Ovary (tissue), 7 donors: ENCODE measurements at regions not wholly inside any gene's neighbourhood (a gene's known extent, or its start where the extent isn't known, plus 50 kb on each side); places are given as distances from the start of the nearest gene placed in this dataset.

ENCODE experiments used
- DNase-seq, 5 donors: peaks; one replicate each; pipeline ENCODE4 v3.0.0-alpha.2; 2019 to 2020
- H3K27ac ChIP-seq, 2 donors: fragments of 200-600 bp; one replicate each; pipeline versions ENCODE4 v1.5.1 to v1.8.0; 2019 to 2022
- H3K27me3 ChIP-seq: fragments of 200-600 bp; one replicate; pipeline ENCODE4 v1.8.0; 2022
- H3K36me3 ChIP-seq: fragments of 200-600 bp; sonication (generic); one replicate; pipeline ENCODE4 v1.5.1; 2019
- H3K4me1 ChIP-seq: one replicate; pipeline ENCODE4 v1.8.1; 2013; ENCODE audit warnings: mild to moderate bottlenecking, moderate library complexity; ENCODE audit not compliant: insufficient read depth
- H3K4me3 ChIP-seq: fragments of 200-600 bp; sonication (generic); one replicate; pipeline ENCODE4 v1.5.1; 2017
- H3K9me3 ChIP-seq, 2 donors: fragments of 200-600 bp in 1 of 2; sonication (generic) in 1 of 2; one replicate each; pipeline versions ENCODE4 v1.5.1 to v1.8.1; 2013 to 2019; ENCODE audit warnings: mild to moderate bottlenecking in 1 of 2, moderate library complexity in 1 of 2
- EP300 ChIP-seq: sonication (generic); formaldehyde crosslinking; IDR thresholded peaks from one replicate; pipeline ENCODE4 v1.6.1; 2017; ENCODE audit warnings: antibody characterized with exemption
- POLR2A ChIP-seq: fragments of 450-650 bp; IDR thresholded peaks from one replicate; pipeline ENCODE4 v1.6.1; 2017; ENCODE audit warnings: antibody characterized with exemption, mild to moderate bottlenecking, moderate library complexity
- WGBS, 3 donors: extraction: QIAGEN DNeasy Blood & Tissue Kit in 1 of 3; methylation state at CpG; one replicate each; pipeline versions ENCODE4 v1.1.5 to v1.1.7; 2013 to 2017; 5-methylcytosine and 5-hydroxymethylcytosine counted together
- intact Hi-C, 4 donors: fragments of 100-400 bp; cut with DNase I; formaldehyde crosslinking; loops; one replicate each; pipeline versions ENCODE4 v1.11.0 to v1.15.1; 2022 to 2023
- TF ChIP-seq, protein P1 (sequence below), 3 donors: fragments of 450-650 bp in 2 of 3; fragments of 200-600 bp in 1 of 3; IDR thresholded peaks; one replicate each; pipeline versions ENCODE4 v1.5.1 to v1.8.0; 2016 to 2022; ENCODE audit warnings: antibody characterized with exemption in 3 of 3, mild to moderate bottlenecking in 1 of 3
- donor health status: DM: no; HTN: no; CAD: no; lungs with moderate emphysema.
- donor health status: DM: no; HTN: no; CAD: no.
- donor health status: Bipolar disorder and iron deficiency.
- donor health status: DM: no; HTN: no; CAD: no.
- donor health status: DM: yes; HTN: yes; CAD: no.

DNA sequence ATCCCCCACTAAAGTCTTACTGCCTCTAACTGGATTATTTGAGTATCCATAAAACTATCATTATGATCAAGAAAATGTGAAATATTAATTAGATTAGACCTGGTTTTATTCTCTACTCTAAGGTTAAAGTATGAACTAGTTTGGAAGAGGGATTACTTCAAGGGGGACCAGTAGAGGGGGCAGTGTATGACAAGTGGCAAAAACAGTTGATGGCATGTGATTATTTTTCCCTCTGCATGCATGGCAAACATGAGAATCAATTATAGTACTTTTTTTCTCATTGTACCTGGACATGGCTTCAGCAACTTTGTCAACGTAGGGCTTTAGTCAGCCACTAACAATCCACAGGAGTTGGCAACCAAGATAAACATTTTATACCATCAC, 145.0 kb upstream of the SLC38A2 start:
- Histone ChIP-seq H3K36me3 (no peaks in the 10 kb centered on the region), H3K27me3 (no peaks in the 10 kb centered on the region), H3K27ac (peak overlapping the region in 1 of 2 donors; percentile 56), H3K4me3 (no peak overlapping the region), H3K4me1 (peaks cover 30% of the 10 kb centered on the region), H3K9me3 (no peaks in the 10 kb centered on the region)
- no peak for DNase-seq
- TF ChIP-seq, protein P1, sequence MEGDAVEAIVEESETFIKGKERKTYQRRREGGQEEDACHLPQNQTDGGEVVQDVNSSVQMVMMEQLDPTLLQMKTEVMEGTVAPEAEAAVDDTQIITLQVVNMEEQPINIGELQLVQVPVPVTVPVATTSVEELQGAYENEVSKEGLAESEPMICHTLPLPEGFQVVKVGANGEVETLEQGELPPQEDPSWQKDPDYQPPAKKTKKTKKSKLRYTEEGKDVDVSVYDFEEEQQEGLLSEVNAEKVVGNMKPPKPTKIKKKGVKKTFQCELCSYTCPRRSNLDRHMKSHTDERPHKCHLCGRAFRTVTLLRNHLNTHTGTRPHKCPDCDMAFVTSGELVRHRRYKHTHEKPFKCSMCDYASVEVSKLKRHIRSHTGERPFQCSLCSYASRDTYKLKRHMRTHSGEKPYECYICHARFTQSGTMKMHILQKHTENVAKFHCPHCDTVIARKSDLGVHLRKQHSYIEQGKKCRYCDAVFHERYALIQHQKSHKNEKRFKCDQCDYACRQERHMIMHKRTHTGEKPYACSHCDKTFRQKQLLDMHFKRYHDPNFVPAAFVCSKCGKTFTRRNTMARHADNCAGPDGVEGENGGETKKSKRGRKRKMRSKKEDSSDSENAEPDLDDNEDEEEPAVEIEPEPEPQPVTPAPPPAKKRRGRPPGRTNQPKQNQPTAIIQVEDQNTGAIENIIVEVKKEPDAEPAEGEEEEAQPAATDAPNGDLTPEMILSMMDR (IDR thresholded peaks at IDR 0.05): no peak
- WGBS, 3 donors: 37 to 46% (median 41%) methylated on average over 1 of the region's 1 CpG
- intact Hi-C loops: no loop called here

DNA sequence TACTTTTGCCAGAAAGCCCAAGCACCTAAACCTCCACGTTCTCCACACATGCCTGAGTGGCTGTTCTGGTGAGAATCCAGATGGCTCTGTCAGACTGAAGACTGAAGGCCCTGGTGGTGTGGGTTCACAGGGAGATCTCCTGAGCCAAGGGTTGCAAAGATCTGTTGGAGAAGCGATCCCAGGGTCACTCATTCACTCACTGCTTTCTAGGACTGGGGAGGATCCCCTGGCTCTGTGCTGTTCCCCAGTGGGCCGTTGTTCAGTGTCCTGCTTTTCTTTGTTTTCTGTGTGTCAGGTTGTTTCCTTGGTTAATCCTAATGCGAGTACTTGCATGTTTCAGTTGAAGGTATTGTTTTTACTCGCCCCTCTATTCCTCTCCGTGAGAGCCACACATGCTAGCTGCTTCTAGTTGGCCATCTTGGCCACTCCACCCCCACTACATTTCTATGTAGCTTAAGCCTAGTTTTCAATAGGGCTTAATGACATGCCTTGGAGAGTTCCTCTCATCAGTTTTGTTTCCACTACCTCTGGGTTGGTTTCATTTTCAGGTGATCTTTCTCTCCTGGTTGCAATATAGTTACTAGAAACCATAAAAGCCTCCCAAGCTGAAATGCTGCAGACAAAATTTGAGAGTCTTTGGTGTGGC, 144.5 kb upstream of the SLC38A2 start:
- Histone ChIP-seq H3K9me3 (no peaks in the 10 kb centered on the region), H3K36me3 (no peaks in the 10 kb centered on the region), H3K4me1 (peaks cover 30% of the 10 kb centered on the region), H3K27me3 (no peaks in the 10 kb centered on the region), H3K4me3 (no peak overlapping the region), H3K27ac (peak overlapping the region in 1 of 2 donors; percentile 56)
- no peak for TF ChIP-seq EP300
- TF ChIP-seq, protein P1 (IDR thresholded peaks at IDR 0.05): no peak
- no peak for TF ChIP-seq POLR2A
- WGBS, 3 donors: 88 to 91% (median 89%) methylated on average over 6 of the region's 6 CpGs
- intact Hi-C loops: no loop called here
- DNase-seq: no peak

DNA sequence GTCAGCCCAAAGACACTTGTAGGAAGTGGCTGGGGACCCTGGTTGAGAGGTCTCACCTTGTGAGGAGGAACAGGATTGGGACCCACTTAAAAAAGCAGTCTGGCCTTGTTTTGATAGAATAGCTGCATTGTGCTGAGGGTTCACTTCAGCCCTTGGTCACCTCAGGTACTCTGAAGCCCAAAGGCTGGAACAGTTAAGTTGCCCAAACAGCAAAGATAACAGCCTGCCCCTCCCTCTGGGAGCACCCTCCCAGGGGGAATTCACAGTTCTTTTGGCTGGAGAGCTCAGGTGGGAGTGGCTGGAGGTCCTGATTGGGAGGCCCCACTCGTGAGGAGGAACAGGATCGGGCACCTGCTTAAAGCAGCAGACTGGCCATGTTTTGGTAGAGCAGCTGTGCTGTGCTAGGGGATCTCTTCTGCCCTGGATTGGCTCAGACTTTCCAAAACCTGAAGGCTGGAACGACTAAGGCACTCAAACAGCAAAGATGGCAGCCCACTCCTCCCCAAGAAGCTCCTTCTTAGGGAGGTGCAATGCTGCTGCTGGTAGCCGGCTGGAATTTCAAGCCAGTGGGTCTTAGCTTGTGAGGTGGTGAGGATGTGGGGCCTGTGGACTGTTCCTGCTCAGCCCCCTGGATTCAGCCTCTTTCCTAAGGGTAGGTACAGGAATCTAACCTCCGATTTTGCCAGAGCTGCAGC, 143.8 kb upstream of the SLC38A2 start:
- Histone ChIP-seq H3K36me3 (no peaks in the 10 kb centered on the region), H3K27ac (no peak overlapping the region), H3K27me3 (no peaks in the 10 kb centered on the region), H3K4me1 (peaks cover 28% of the 10 kb centered on the region), H3K4me3 (no peak overlapping the region), H3K9me3 (no peaks in the 10 kb centered on the region)
- TF ChIP-seq POLR2A (no peak), EP300 (no peak)
- TF ChIP-seq, protein P1 (IDR thresholded peaks at IDR 0.05): no peak
- intact Hi-C loops: no loop called here
- DNase-seq: peak in 1 of 5 donors; percentile 21
- WGBS, 3 donors: 70 to 82% (median 81%) methylated on average over 4 to 5 of the region's 5 CpGs

DNA sequence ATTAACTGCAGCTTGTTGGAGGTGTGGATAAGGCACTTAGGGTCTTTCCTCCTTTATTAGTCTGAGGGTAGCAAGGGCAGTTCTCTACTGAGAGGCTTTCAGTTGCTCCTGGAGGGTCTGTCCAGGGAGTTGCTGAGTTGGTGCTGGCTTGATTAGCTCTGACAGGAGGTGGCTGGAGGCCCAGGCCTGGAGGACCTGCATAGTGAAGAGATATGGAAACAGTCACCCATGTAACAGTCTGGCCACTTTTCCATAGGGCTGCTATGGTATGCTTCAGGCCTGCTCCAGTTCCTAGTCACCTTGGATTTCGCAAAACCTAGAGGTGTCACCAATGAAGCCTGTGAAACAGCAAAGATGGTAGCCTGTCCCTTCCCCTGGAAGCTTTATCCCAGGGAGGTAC, 143.3 kb upstream of the SLC38A2 start:
- Histone ChIP-seq H3K4me1 (peaks cover 22% of the 10 kb centered on the region), H3K4me3 (no peak overlapping the region), H3K27me3 (no peaks in the 10 kb centered on the region), H3K27ac (no peak overlapping the region), H3K36me3 (no peaks in the 10 kb centered on the region), H3K9me3 (no peaks in the 10 kb centered on the region)
- intact Hi-C loops: no loop called here
- DNase-seq: no peak
- WGBS, 3 donors: 93 to 100% (median 98%) methylated on average over 1 of the region's 1 CpG
- TF ChIP-seq POLR2A (no peak), EP300 (no peak)
- TF ChIP-seq, protein P1 (IDR thresholded peaks at IDR 0.05): no peak
